Keratinocyte (primary cell): ENCODE measurements at regions not wholly inside any gene's neighbourhood (a gene's known extent, or its start where the extent isn't known, plus 50 kb on each side); places are given as distances from the start of the nearest gene placed in this dataset.
"Not testable (repeated sequence)": the region's sequence is repeated elsewhere in the genome, so short reads cannot be mapped to it uniquely, and the experiment has no call there.

Experiments
- DNase-seq: peaks from one replicate; pipeline ENCODE4 v3.0.0-alpha.2; 2011; ENCODE audit warnings: low read depth, missing footprints, low spot score
- FAIRE-seq: peaks from 2 replicates; lab custom pipeline; 2011; peaks lifted over from hg19 to GRCh38; lab: Jason Lieb, UNC
- H2AFZ ChIP-seq: 2 replicates; pipeline ENCODE4 v1.6.0; 2012; ENCODE audit warnings: low read length, control low read depth, inconsistent platforms; ENCODE audit not compliant: control insufficient read depth
- H3K27ac ChIP-seq: 2 replicates; pipeline ENCODE4 v1.5.1; 2011; ENCODE audit warnings: low read length; ENCODE audit not compliant: control insufficient read depth, insufficient read depth
- H3K27me3 ChIP-seq: 3 replicates; pipeline ENCODE4 v1.6.0; 2011; ENCODE audit warnings: low read length; ENCODE audit not compliant: control insufficient read depth, insufficient read depth; ENCODE audit errors: extremely low read depth
- H3K36me3 ChIP-seq, 2 experiments: 2 replicates in 1 of 2; 3 replicates in 1 of 2; pipeline ENCODE4 v1.5.1; 2011; ENCODE audit warnings: low read length in 2 of 2, mild to moderate bottlenecking in 1 of 2; ENCODE audit not compliant: control insufficient read depth in 2 of 2, insufficient read depth in 2 of 2; ENCODE audit errors: extremely low read depth in 1 of 2
- H3K4me1 ChIP-seq: 3 replicates; pipeline ENCODE4 v1.5.1; 2011; ENCODE audit warnings: low read length; ENCODE audit not compliant: control insufficient read depth, insufficient read depth; ENCODE audit errors: extremely low read depth
- H3K4me2 ChIP-seq: 3 replicates; pipeline ENCODE4 v1.6.0; 2011; ENCODE audit warnings: low read depth, low read length; ENCODE audit not compliant: control insufficient read depth, insufficient read depth; ENCODE audit errors: extremely low read depth
- H3K4me3 ChIP-seq, 3 experiments: fragments of 200-600 bp in 1 of 3; sonication (generic) in 1 of 3; 2 replicates in 2 of 3; 3 replicates in 1 of 3; pipeline ENCODE4 v1.5.1; 2011 to 2016; ENCODE audit warnings: low read length in 3 of 3, mild to moderate bottlenecking in 3 of 3, control low read depth in 2 of 3, inconsistent platforms in 1 of 3, low read depth in 1 of 3, mixed read lengths in 1 of 3, mixed run types in 1 of 3, moderate library complexity in 1 of 3; ENCODE audit not compliant: control insufficient read depth in 2 of 3, insufficient read depth in 2 of 3; ENCODE audit errors: extremely low read depth in 1 of 3
- H3K79me2 ChIP-seq: 2 replicates; pipeline ENCODE4 v1.6.0; 2012; ENCODE audit warnings: low read length; ENCODE audit not compliant: control insufficient read depth, insufficient read depth
- H3K9ac ChIP-seq: 3 replicates; pipeline ENCODE4 v1.6.0; 2011; ENCODE audit warnings: low read length; ENCODE audit not compliant: control insufficient read depth, insufficient read depth; ENCODE audit errors: extremely low read depth
- H3K9me1 ChIP-seq: 3 replicates; pipeline ENCODE4 v1.6.0; 2011; ENCODE audit warnings: low read length; ENCODE audit not compliant: control insufficient read depth, insufficient read depth; ENCODE audit errors: extremely low read depth
- H3K9me3 ChIP-seq: 2 replicates; pipeline ENCODE4 v1.5.1; 2012; ENCODE audit warnings: low read depth, low read length; ENCODE audit not compliant: control insufficient read depth
- H4K20me1 ChIP-seq: 3 replicates; pipeline ENCODE4 v1.6.0; 2011; ENCODE audit warnings: low read length; ENCODE audit not compliant: control insufficient read depth, insufficient read depth; ENCODE audit errors: extremely low read depth
- CTCF ChIP-seq, 3 experiments: IDR thresholded peaks in 1 of 3; conservative IDR thresholded peaks in 1 of 3; optimal IDR thresholded peaks in 1 of 3; 2 replicates in 2 of 3; 3 replicates in 1 of 3; pipeline versions ENCODE3 to v1.5.1; 2011; ENCODE audit warnings: low read length in 3 of 3, mild to moderate bottlenecking in 3 of 3, moderate library complexity in 2 of 3, control low read depth in 1 of 3, inconsistent platforms in 1 of 3; ENCODE audit not compliant: insufficient read depth in 2 of 3; ENCODE audit errors: extremely low read depth in 1 of 3
- EZH2 ChIP-seq: IDR thresholded peaks from one replicate; pipeline ENCODE4 v1.6.1; 2012; ENCODE audit warnings: inconsistent platforms, mild to moderate bottlenecking, low read length, moderate library complexity
- dilution Hi-C: fragments of 300-500 bp; cut with MboI; formaldehyde crosslinking; loops from one replicate; pipeline ENCODE4 v1.7.0; 2020; ENCODE audit warnings: low sequenced_read_pairs; ENCODE audit not compliant: extremely low pct_ligation_motif_present

- no peaks in the 10 kb centered on the region for H3K9me3 ChIP-seq
- no peaks in the 10 kb centered on the region for H3K79me2 ChIP-seq
- H3K4me1 ChIP-seq = peaks cover 47% of the 10 kb centered on the region
- peak overlapping the region; percentile 100 for H3K27ac ChIP-seq
- peak overlapping the region; percentile 19 to 58 (median 50) for H3K4me3 ChIP-seq
- H4K20me1 ChIP-seq = no peaks in the 10 kb centered on the region
- H3K9me1 ChIP-seq = no peaks in the 10 kb centered on the region
- peak; percentile 100 for DNase-seq
- TF ChIP-seq EZH2 (no peak), CTCF (optimal IDR thresholded peaks at IDR 0.05 in 1 of 3, IDR thresholded peaks at IDR 0.05 in 1 of 3, conservative IDR thresholded peaks at IDR 0.05 in 1 of 3; ENCODE audit: extremely low read depth in 1 of 3, insufficient read depth in 2 of 3, low read length in 3 of 3) (no peak)
- H3K9ac ChIP-seq = peak overlapping the region; percentile 90
- H2AFZ ChIP-seq = peak overlapping the region; percentile 93
- H3K36me3 ChIP-seq = no peaks in the 10 kb centered on the region
- H3K4me2 ChIP-seq = peak overlapping the region; percentile 90
- H3K27me3 ChIP-seq = no peaks in the 10 kb centered on the region
- peak; percentile 94 for FAIRE-seq
- dilution Hi-C loops = no loop called here
These were observed 96.3 kb upstream of the DLG1 start for GRCh38 chr3:197394464-197395321.

GRCh38 chr3:197394126-197394463 lies 95.7 kb upstream of the DLG1 start:
- DNase-seq, H3K9me3 ChIP-seq, H3K27me3 ChIP-seq, FAIRE-seq, H3K36me3 ChIP-seq, dilution Hi-C loops, H4K20me1 ChIP-seq, H3K9me1 ChIP-seq, H3K79me2 ChIP-seq: not testable (repeated sequence)
- peaks cover 47% of the 10 kb centered on the region for H3K4me1 ChIP-seq
- H2AFZ ChIP-seq = peak overlapping the region; percentile 93
- H3K4me2 ChIP-seq = peak overlapping the region; percentile 90
- H3K9ac ChIP-seq = peak overlapping the region; percentile 90
- H3K4me3 ChIP-seq = peak overlapping the region; percentile 19 to 58 (median 50)
- peak overlapping the region; percentile 100 for H3K27ac ChIP-seq
